IPS DF 4.7 (cell line): ENCODE measurements at regions not wholly inside any gene's neighbourhood (a gene's known extent, or its start where the extent isn't known, plus 50 kb on each side); places are given as distances from the start of the nearest gene placed in this dataset.

Experiments used
- DNase-seq: peaks from one replicate; pipeline ENCODE4 v3.0.0-alpha.2; 2013; ENCODE audit warnings: low spot score; ENCODE audit errors: extremely low read depth

GRCh38 chr3:144516026-144516425 is 544.4 kb downstream of the DIPK2A start:
- DNase-seq = no peak

- DNase-seq = no peak
Measured at GRCh38 chr3:144516589-144516988, 545.0 kb downstream of the DIPK2A start.

- no peak for DNase-seq
Measured at GRCh38 chr3:144521131-144521530, 549.5 kb downstream of the DIPK2A start.

GRCh38 chr3:144522456-144522855 is 550.8 kb downstream of the DIPK2A start:
- no peak for DNase-seq

- DNase-seq = no peak
Measured at GRCh38 chr3:144523396-144523795, 551.8 kb downstream of the DIPK2A start.

DNA sequence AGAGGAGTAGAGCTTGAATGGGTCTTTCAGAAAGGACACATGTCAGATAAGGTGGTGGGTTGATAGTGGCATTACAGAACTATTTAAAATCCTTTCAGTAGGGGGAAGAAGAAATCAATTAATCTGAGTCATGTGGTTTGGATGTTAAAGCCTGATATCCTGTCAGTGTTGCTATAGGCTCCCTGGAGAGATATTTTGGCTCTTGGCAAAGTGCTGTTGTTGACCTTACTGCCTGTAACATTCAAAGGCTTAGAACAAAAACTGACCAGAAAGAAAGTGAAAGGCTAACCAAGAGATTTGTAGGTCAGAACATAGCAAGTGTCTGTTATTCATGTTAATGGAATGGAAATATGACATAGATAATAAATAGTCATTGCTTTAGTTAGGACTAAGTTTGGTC is 552.9 kb downstream of the DIPK2A start:
- no peak for DNase-seq

DNA sequence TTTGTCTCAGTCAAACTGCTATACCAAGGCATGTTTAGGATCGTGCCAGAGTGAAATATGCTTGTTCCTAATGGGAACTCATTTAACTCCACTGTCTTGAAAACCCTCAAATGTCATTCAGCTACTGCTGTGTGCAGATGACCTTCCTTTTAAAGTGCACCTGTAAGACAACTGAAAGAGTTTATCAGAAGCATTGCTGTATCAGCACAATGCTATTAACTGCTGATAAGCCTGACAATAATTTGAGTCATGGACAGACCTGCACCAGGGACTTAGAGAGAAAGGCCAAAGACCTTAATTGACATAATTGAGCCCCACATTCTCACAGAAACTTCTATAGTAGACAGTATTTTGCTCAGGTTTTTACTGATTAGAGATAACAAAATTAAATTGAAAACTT is 557.9 kb downstream of the DIPK2A start:
- DNase-seq = no peak

DNA sequence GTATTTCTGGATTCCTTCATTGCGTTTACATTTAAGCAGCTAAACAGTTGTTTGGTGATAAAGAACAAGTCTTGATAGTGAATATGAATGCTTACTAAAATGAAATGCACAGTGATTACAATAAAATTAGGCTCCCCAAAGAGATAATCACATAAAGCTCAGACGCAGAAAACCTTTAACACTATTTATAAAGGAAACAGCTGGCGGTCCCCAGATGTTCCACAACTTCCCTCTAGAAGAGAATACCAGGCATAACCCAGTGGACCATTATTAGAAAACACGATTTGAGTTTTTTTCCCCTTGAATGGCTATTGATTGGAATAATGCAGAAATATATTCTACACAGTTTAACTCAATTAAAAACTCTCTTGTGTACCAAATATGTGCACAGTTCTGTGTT is 573.2 kb downstream of the DIPK2A start:
- DNase-seq = no peak

DNA sequence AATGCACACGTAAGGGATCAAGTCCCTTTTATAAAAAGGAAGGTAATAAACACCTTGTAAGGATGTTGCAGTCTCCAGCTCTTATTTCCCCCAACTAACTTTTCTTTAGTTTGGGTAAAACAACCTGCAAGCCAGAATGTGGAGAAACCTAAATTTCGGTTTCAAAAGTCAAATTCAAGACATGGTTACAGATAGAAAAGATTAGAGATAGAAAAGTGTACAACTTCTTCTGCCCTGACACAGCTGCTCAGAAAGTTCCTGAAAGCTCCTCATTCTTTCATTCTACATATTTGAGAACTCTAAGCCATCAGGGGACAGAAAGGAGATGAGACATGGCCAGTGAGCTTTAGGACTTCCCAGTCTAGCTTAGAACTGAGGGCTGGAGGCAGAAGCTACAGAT is 574.9 kb downstream of the DIPK2A start:
- DNase-seq = no peak

DNA sequence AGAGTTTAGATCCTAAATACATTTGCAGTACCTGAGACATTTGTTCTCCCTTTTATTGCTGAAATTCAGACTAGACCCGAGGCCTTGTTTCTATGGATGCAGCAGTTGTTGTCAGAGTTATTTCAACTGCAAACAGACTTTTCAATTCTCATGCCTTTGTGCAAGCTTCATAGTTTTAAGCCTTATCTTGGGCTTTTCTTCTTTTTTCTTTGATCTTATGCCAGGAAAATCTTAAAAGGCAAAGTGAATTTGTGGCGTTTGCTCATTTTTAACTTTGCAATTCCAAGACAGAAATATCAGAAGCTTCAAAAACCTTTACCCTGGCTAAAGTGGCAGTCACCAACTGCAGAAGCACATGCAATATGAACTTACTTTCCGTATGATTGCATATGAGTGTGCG is 576.7 kb downstream of the DIPK2A start:
- no peak for DNase-seq

DNA sequence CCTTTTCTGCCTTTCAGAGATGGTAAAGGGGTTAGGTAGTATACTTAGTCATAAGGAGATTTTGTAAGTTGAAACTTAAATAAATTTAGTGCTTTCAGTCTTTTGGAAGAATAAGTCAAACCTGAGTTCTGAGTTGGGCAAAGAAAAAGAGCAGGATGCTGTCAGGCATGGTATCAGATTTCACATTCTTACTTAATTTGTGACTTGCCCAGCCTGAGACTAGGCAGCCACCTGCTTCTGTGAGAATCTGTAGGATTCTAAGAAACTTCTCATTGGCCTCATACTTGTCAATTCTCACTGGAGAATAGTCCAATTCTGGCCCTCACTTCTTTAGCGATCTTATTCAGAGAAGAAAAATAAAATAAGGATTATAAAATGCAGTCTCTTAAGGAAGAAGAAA is 577.5 kb downstream of the DIPK2A start:
- DNase-seq = no peak

GRCh38 chr3:144552346-144553057 is 580.9 kb downstream of the DIPK2A start:
- DNase-seq = no peak

DNA sequence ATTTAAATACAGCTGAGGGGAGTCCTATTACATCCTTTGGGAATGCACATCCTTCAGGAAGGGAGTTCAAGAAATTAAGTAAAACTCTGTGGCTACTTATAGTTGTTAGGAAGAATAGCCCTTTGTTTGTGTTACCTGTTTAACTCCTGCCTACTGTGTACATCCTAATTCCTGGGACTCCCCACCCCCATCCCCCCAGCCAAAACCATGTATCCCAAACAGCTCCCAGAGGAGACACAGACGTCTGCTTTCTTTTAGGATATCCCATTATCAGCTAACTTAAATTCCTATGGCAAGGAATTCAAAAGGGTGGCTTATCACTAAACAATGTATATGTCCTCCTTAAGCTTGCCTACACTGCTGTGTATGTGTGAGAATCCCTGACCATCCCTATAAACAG is 581.7 kb downstream of the DIPK2A start:
- DNase-seq = no peak

DNA sequence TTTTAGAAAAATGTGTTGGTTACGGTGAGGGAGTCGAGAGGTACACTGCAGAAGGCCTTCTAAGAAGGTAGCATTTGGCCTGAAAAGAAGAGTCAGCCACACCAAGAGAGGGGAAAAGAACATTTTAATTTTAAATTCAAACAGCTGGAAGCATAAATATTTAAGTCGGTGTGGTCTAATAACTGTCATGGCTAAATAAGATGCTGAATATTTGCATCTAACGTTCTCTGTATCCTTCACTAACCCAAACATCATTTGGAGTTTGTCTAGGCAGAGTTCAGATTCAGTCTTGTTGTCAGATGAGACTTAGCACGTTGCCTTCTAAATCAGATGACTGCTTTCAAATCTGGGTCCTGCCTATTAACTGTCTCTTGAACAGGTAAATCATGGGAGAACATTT is 583.3 kb downstream of the DIPK2A start:
- no peak for DNase-seq

DNA sequence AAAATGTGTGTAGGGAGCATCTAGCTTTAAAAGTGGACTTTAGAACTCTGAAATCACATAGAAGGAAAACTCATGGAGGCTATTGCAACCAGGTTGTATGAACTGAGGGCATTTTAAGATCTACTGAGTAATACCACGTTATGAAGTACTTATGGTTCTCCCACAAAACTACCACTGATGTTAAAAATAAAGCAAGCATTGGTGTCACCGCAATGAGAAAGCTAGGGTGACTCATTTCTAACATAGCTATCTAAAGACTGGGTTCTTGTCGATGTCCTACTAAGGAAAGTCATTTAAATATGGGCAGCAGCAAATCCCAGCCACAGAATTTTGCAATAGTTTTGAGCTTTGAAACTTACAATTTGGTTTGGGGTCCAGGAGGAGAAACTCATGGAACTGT is 584.8 kb downstream of the DIPK2A start:
- no peak for DNase-seq

- DNase-seq = no peak
Measured at GRCh38 chr3:144557515-144557914, 585.9 kb downstream of the DIPK2A start.

- DNase-seq = no peak
Measured at GRCh38 chr3:144564011-144564410, 592.4 kb downstream of the DIPK2A start.

DNA sequence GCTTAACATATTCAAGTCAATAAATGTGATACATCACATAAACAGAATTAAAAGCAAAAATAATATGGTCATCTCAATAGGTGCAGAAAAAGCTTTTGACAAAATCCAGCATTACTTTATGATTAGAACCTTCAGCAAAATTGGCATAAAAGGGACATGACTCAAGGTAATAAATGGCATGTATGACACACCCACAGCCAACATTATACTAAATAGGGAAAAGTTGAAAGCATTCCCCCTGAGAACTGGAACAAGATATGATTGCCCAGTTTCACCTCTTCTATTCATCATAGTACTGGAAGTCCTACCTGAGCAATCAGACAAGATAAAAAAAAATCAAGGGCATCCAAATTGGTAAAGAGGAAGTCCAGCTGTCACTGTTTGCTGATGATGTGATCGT is 594.7 kb downstream of the DIPK2A start:
- no peak for DNase-seq

GRCh38 chr3:144569651-144570050 is 598.0 kb downstream of the DIPK2A start:
- DNase-seq = no peak

DNA sequence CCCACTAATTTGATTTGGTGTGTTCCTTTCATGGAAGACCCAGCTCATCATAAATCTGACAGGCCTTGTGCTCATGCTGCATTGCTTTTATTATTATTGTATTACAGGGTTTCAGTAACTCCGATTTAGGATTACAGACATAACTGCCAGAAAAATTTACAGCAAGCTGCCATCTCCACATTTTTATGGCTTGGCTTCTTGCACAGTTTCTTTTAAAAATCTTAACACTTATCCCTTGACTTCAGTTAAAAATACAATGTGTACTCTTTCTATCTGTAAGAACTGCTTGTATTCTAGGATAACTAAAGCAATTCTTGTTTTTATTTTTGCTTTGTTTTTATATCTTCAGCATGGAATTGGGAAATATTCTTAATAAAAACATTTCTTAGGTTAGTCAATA is 612.2 kb downstream of the DIPK2A start:
- DNase-seq = no peak

GRCh38 chr3:144585408-144585807 is 613.8 kb downstream of the DIPK2A start:
- no peak for DNase-seq

DNA sequence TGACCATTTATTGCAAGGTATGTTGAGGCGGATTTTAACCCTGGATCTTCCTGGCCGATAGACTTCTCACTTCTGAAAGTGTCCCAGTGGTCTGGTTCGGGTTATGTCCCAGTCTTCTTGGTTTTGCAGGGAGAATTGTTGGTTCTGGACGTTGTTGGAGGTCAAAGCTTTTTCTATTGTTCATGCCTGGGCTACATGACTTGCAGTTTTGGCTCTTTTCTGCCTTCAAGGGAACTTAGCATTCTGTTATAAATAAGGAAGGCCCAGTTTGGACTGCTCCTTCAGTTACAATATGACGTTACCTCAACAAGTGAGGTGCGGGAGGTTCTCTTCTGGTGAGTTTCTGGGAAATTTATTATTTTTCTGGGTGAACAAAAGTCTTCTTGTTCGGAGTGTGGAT is 614.3 kb downstream of the DIPK2A start:
- DNase-seq = no peak

- DNase-seq = no peak
Measured at GRCh38 chr3:144586382-144586781, 614.8 kb downstream of the DIPK2A start.

DNA sequence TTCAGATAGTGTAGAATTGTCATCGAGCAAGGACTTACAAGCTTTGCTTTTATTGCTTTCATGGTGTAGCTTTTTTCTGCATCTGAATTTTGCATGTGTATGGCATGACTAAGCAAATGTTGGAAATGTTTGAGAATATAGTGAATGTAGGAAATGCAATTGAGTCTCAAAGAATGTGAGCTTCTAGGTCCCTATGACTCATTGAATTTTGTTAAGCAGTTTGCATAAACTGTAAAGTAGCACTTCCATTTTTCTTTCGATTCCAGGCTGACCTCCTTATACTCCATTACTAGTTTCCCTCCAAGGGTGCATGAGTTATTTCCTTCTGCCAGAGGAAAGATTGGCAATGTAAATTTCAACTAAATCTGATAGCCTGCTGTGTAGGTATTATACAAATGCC is 619.2 kb downstream of the DIPK2A start:
- DNase-seq = peak; percentile 25
